ENCODE measurements at regions not wholly inside any gene's neighbourhood (a gene's known extent, or its start where the extent isn't known, plus 50 kb on each side); places are given as distances from the start of the nearest gene placed in this dataset.

DNA sequence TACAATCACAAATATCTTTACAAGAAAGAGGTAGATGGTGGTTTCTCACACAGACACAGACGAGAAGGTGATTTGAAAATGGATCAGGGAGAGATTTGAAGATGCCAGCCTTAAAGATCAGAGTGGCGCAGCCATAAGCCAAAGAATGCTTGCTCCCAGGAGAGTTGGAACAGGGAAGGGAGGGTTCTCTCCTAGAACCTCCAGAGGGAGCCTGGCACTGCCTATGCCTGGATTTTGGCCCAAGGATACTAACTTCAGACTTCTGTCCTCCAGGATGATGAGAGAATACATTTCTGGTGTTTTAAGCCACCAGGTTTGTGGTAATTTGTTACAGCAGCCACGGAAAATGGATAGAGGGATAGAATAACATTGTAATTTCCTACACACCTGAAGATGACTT is 279.1 kb downstream of the FAM43A start:
- DNase-seq (ENCODE audit: low read depth in 2 of 2, low spot score in 1 of 2): no peak

DNA sequence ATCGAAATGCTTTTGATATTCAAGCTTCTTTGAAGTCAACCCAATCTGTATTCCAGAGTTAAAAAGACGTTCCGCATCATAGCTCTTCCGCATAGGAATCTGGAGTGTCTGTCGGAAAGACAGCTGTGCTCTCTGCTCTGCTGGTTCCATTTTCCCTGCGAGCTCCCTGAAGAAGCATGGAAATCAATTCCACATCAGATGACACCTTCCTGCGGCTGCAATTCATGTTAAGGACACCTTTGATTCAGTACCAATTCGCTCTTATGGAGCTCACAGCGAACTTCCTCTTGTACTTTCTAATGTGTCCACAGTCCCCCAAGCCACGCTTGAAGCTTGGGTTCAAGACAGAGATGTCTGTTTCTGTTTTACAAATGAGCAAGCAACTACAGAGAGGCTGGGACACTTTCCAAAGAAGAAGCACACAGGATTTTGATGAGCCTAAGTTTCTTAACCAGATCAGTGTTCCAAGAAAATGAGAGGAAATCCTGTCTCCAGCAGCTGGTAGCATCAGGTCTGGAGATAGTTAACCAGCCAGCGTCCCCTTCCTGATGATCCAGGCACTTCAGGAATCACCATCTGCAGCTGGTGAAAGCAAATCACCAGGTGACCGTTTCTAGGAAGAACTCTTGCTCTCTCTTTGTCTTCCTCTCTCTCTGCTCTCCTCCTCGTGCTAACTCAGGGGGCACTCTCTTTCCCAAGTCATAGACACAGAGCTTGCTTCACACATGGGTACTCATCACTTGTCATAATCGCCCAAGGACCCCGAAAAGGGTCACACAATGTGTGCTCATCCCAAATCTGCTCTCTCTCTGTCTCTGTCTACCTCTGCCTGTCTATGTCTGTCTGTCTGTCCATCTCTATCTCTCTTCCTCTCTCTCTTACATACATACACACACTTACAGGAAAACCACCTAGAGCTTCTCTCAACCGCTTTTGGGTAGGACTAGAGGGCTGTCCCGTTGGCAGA is 281.8 kb downstream of the FAM43A start:
- no peak for DNase-seq (ENCODE audit: low read depth in 2 of 2, low spot score in 1 of 2)

DNA sequence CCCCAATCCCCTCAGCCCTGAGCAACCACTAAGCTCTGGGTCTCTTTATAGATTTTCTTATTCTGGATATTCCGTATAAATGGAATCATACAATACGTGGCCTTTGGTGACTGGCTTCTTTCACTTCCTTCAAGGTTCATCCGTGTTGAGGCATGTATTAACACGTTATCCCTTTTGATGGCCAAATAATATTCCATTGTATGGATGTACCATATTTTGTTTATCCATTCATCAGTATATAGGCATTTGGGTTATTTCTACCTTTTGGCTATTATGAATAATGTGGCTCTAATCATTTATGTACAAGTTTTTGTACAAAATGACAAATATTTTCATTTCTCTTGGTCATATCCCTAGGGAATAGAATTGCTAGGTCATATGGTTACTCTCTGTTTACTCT is 284.4 kb downstream of the FAM43A start:
- no peak for DNase-seq (ENCODE audit: low read depth in 2 of 2, low spot score in 1 of 2)

DNA sequence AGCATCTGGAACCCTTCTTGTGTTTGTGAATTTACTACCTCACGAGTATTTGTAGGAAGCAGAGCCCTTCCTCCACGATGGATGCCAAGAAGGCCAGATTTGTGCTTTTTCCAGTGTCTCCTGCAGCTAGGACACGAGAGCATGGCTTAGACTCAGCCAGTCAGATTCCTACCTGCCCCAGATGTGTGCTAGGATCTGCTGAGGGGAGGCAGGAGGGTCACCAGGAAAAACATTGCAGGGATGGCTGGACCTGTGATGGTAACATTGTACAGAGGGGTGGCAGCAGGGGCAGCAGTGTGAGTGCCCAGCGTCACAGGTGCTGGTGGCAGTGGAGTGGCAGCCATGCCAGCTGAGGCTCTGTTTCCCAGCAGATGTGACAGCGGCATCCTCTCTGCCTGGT is 285.3 kb downstream of the FAM43A start:
- no peak for DNase-seq (ENCODE audit: low read depth in 2 of 2, low spot score in 1 of 2)

DNA sequence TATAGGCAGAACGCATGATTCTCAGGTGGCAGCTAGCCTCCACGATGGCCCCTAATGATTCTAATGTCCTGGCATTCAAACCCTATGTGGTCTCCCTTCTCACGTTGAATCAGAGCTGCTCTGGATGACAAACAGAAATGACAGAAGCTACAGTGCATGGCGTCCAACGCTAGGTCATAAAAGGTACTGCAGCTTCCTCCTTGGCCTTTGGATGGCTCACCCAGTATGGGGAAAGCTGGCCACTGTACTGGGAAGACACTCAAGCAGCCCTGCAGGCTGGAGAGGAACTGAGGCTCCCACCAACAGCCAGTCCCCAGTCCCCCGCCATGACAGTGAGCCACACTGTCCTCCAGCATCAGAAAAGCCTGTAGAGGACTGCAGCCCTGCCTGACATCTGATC is 286.3 kb downstream of the FAM43A start:
- DNase-seq (ENCODE audit: low read depth in 2 of 2, low spot score in 1 of 2): no peak

DNA sequence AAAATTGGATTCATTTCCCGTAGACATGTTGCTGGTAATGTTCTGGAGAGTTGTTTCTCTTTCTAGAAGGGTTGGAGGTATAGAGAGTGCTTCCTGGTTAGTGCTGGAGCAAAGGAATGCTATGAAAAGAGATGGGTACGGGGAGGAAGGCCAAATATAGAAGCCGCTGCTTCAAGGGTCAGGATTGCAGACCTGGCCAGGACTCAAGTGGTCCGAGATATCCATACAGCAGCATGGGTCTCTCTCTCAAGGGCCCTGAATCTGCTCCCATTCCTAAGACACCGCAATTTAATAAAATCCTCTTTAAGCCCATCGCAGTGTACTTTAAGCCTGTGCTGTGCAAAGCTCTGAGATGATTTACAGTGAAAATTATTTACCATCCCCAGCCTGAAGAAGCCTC is 287.0 kb downstream of the FAM43A start:
- DNase-seq (ENCODE audit: low read depth in 2 of 2, low spot score in 1 of 2): no peak

DNA sequence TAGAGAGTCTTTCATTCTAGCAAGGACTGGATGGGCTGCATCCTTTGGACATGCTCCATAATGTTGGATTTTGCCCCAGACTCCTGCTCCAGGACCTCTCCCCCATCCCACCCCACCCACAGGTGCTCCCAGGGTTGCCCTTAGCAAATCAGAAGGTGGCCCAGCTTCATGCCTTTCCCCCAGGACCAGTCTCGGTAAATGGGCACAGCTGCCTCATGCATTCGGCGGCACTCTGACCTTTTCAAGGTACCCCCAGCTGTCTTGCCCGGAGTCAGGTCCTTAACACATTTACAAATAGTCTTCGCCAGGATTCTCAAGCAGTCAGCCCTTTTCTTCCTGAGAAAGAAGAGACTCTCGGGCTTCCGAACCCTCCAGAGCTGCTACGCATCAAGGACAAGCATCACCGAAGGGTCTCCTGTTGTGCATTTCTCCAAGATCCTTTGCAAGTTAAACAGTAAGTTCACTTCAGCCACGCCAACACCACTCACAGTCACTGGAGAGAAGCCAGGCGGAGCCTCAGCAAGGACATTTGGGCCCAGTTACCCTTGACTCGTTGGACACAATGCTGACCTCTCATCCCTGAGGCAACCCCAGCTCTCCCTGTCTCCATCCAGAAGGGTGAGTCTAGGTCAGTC is 287.8 kb downstream of the FAM43A start:
- no peak for DNase-seq (ENCODE audit: low read depth in 2 of 2, low spot score in 1 of 2)

DNA sequence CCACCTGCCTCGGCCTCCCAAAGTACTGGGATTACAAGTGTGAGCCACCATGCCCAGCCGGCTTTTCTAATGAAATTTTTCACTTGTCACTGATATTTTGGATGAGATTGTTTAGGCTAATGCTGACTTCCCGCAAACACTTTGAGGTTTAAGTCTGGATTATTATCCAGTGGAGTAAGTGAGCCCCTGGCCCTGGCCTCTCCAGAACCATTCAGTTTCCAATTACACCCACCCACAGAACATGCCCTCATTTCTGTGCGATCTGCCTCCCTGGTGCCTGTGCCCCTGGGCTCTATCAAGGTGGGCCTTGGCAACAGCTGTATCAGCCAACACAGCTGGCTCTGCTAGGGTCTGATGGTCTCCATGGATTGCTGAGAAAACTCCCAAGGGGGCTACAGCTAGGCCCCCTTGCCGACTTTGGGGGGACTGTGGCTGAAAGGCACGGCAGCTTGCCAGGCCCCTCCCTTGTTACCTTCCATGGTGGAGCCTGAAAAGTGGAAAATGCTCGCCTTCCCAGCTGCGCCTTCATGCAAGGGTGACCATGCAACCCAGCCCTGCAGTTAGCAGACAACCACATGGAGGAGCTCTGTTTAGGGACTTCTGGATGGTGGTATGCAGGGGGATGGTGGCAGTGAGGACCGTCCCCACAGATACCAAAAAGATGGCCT is 288.9 kb downstream of the FAM43A start:
- no peak for DNase-seq (ENCODE audit: low read depth in 2 of 2, low spot score in 1 of 2)

DNA sequence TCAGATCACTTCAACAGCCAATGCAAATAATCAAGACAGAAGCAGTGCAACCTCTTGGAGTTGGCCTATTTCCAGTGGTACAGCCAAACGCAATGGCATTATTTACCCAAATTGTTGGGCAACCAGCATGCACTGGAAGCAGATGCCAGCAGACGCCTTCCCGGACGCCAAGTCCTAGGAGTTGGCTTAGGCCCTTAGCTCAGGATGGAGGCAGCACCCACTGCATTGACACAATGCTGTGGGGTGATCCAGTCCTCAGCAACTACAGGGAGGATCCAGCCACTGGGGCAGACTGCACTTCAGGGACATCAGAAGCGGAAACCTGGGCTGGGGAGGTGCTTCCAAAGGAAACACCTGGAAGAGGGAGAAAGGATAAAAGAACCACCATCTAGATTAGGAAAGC is 290.4 kb downstream of the FAM43A start:
- no peak for DNase-seq (ENCODE audit: low read depth in 2 of 2, low spot score in 1 of 2)

DNA sequence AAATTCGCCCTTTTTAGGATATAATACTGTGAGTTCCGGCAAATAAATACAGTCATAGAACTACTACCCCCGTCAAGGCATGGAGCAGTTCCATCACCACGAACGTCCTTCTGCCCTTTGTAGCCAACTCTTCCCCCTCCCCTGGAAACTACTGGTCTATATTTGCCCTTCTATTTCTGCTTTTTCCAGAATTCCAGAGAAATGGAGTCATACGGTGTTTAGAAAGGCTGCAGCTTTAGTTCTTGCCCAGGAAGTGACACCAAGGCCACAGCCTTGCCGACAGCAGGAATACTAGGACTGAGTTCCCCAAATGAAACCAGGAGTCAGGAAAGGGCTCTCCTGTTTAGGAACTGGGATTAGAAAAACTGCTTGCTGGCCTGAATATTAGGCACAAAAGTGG is 291.2 kb downstream of the FAM43A start:
- no peak for DNase-seq (ENCODE audit: low read depth in 2 of 2, low spot score in 1 of 2)

DNA sequence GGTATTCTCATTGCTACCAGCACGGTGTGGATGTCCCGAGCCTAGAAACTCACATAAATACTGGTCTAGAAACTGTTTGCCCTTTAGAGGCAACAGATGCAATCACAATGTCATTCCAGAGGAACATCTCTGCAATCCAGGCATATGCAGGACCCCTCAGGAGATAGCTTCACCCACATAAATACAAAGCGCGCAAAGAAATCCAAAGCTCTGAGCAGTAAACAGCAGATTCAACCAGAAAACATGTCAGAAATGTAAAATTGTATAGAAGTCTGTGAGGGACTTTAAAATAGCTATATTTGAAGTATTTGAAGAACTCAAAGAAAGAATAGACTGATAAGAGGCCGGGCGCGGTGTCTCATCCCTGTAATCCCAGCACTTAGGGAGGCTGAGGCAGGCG is 291.7 kb downstream of the FAM43A start:
- DNase-seq (ENCODE audit: low read depth in 2 of 2, low spot score in 1 of 2): no peak

DNA sequence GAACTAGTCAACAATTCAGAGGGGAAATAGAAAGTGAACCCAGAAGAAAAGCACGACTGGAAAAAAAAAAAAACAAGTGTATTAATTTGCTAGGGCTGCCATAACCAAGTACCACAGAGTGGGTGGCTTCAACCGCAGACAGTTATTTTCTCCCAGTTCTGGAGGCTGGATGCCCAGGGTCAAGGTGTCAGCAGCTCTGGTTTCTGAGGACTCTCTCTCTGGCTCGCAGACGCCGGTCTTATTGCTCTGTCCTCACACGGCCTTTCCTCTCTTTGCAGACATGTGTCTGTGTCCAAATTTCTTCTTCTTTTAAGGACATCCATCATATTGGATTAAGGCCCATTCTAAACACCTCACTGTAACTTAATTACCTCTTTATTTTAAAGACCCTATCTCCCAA is 291.8 kb downstream of the XXYLT1 start:
- no peak for DNase-seq (ENCODE audit: low read depth in 2 of 2, low spot score in 1 of 2)

DNA sequence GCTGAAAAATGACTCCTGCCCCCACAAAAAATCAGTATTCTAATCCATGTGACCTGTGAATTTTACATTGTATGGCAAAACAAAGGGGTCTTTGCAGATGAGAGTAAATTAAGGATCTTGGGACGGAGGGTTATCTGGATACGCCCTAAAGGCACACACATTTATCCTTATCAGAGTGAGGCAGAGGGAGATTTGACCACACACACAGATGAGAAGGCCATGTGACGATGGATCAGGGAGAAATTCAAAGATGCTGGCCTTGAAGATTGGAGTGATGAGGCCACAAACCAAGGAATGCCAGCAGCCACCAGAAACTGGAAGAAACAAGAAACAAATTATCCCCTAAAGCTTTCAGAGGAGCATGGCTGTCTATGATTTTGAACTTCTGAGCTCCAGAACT is 288.5 kb downstream of the XXYLT1 start:
- no peak for DNase-seq (ENCODE audit: low read depth in 2 of 2, low spot score in 1 of 2)

DNA sequence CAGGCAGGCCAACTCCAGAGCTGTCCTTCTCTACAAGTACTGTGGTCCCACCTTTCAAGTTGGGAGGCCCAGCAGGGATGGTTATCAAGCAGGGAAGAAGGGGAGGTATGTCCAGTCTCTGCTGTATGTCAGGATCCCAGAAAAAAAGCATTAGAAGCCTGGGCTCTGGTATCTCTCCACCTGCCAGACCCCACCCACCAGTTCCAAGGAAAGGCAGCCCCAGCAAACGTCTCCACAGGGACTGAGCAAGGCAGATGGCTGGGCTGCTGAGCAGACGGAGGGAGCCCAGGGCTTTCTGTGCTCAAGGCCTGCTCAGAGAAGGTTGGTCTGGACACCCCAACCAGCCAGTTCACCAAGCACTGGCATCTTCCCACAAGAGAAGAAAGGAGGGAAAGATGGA is 287.8 kb downstream of the XXYLT1 start:
- no peak for DNase-seq (ENCODE audit: low read depth in 2 of 2, low spot score in 1 of 2)

DNA sequence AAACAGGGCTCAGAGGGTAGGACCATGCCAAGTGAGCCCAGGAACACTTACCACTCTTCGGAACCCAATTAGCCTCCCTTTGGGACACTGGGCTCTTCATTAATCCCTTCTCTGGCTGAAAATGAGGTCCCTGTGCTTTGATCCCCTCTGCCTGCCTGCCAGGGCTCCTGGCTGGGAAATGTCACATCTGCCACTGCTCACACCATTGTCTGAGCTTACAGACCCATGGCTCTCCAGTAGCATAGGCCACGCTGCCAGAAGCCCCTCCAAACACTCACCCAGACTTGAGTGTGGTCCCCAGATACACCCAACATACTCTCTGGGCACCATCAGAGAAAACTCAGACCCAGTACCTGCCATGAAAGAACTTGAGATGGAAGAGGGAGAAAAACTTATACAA is 287.3 kb downstream of the XXYLT1 start:
- no peak for DNase-seq (ENCODE audit: low read depth in 2 of 2, low spot score in 1 of 2)

DNA sequence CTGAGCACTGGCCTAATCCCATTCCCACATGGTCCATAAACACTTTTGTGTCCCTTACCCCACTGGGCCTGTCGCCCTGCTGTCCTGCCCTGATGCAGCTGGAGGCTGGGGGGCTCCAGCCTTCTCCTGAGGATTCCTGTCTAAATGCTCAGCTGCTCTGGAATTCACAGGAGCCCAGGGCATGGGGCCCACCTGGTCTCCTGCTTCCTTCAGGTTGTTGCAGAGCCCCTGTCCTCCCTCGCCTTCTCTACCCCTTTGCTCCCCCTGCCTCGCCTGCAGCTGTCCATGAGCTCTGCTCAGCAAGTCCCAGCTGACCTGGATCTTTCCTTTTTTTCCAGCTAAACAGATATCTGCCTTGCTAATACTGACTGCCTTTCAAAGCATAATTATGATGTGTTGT is 286.9 kb downstream of the XXYLT1 start:
- DNase-seq (ENCODE audit: low read depth in 2 of 2, low spot score in 1 of 2): no peak

DNA sequence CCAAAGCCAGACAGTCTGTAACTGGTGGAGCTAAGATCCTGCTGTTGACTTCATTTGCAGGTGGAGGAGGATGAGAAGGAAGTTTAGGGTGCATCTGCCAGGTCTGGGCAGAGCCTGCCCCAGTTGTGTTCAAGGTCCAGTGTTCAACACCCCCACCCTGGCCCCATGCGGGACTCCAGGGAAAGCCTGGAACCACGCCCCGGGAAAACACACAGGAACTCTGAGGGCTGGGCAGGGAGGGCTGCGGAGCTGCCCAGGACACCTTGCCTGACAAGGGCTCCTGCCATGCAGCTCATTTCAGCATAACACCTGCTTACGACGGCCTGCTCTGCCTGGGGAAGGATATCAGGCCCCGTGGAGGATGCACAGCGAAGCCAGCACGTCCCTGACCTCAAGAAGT is 286.3 kb downstream of the XXYLT1 start:
- no peak for DNase-seq (ENCODE audit: low read depth in 2 of 2, low spot score in 1 of 2)

DNA sequence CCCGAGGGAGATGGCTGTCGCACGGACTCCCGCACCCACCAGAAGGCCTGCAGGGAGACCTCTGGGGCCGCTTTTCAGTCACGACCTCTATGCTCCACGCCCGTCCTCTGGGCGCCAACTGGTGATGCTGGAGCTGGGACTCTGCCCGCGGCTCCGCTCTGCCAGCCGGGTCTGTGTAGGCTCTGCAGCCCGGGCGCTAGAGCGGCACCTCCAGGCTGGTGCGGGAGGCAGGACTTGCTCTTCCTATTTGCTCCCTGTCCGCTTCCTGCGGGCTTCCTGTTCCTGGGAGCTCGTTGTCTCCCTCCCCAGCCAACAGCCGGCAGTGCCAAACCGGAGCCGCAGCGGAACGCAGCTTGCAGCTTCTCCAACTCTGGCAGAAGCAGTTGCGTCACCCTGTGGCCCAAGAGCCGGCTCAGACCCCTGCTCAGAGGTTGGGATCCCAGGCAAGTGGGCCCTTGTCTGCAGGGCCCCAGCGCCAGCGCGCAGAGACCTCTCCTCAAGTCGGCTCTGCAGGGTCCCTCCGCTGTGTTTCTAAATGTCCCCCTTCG is 285.9 kb downstream of the XXYLT1 start:
- no peak for DNase-seq (ENCODE audit: low read depth in 2 of 2, low spot score in 1 of 2)

DNA sequence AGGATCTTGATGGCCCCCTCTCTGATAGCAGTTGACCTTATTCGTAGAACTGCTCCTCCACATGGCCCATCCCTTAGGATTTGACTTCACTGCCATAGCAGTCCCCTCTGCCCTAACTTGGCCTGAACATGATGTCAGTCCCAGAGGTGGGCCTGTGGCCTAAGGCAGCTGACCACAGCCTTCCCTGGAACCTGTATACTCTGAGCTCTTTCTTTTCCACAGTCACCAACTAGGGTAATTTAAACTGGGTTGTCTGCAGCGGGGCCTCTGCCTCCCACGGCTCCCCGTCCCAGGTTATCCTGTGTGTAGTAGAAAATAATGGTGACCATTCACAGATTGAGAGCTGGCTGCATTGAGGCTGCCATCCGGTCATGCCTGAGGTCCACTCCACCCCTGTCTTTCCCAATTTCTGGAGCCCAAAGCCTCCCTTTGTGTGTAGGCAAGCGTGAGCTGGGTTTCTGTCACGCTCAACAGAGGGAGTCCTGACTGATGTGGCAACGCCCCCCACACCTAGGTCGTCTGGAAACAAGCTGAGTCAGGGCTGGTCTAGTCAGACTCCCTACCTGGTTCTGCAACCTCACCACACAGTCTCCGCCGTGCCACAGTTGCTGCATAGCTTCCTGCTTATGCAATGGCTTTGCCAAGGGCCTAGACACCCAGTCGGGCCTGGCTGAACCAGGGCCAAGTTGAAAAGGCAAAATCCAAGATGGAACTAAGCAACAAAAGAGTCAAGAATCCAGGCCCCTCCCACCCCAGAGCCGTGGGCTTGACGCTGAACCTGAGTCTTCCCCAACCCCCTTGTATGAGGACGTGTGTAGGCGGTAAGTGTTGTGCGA is 284.5 kb downstream of the XXYLT1 start:
- no peak for DNase-seq (ENCODE audit: low read depth in 2 of 2, low spot score in 1 of 2)

DNA sequence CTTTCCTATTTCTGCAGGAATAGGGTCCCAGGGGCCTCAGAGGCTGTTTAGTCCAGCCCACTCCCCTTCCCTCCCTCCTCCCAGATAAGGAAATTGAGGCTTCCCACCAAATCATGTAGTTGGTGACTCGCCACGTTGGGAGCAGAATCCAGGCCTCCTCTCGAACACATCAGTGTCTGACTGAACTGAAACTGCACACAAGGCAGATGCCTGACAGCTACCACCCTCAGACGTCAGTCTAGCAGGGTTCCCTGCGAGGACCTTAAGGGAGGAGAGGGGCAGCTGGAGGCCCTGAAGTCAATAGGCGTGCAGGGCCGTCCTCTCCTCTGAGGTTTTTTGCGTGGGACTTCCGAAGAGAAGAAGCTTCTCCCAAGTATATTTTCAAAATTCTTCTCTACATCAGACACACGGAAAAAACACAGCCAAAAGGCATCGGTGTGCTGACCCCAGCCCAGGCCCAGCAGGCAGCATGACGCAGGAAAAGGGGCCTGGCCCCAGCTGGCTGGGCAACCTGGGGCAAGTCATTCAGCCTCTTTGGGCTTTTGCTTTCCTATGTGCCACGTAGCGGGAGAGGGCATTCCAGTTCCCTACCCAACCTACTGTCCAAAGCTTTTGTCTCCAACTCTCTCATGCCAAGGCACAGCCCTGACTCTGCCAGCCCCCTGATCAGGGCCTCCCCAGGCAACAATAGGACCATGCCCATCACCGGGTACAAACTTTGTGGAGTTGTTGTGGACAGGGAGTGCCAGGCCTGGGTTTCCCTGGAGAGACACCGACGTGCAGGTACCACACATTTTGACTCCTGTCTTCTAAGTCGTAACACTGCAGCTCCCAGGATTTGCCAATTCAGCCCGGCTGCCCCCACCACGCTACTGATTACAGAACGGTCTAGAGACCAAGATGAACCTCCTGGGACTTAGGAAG is 283.1 kb downstream of the XXYLT1 start:
- no peak for DNase-seq (ENCODE audit: low read depth in 2 of 2, low spot score in 1 of 2)
